Neural cell (in vitro differentiated cells): ENCODE measurements at regions not wholly inside any gene's neighbourhood (a gene's known extent, or its start where the extent isn't known, plus 50 kb on each side); places are given as distances from the start of the nearest gene placed in this dataset.

Experiments used
- H2AFZ ChIP-seq: fragments of 200-600, 300-800 bp; sonication (generic), shearing (Covaris generic); 2 replicates; pipeline ENCODE4 v1.6.0; 2014; ENCODE audit warnings: low read depth, mild to moderate bottlenecking, antibody characterized with exemption, low read length, moderate library complexity
- H3F3A ChIP-seq: fragments of 200-600 bp; shearing (Covaris generic); 2 replicates; pipeline ENCODE4 v1.6.1; 2016; ENCODE audit warnings: mild to moderate bottlenecking, moderate library complexity, mixed read lengths, antibody characterized with exemption, low read length; ENCODE audit not compliant: insufficient read depth, poor library complexity, severe bottlenecking
- H3K27ac ChIP-seq: fragments of 200-600, 300-800 bp; sonication (generic), shearing (Covaris generic); 2 replicates; pipeline ENCODE4 v1.5.1; 2014; ENCODE audit warnings: mild to moderate bottlenecking, low read length, moderate library complexity
- H3K27me3 ChIP-seq: fragments of 300-800, 200-600 bp; sonication (generic), shearing (Covaris generic); 2 replicates; pipeline ENCODE4 v1.6.0; 2014; ENCODE audit warnings: mild to moderate bottlenecking, low read depth, low read length, moderate library complexity; ENCODE audit not compliant: insufficient read depth
- H3K36me3 ChIP-seq: fragments of 300-800, 200-600 bp; sonication (generic), shearing (Covaris generic); 2 replicates; pipeline ENCODE4 v1.5.1; 2014; ENCODE audit warnings: mild to moderate bottlenecking, antibody characterized with exemption, low read length, moderate library complexity; ENCODE audit not compliant: insufficient read depth
- H3K4me2 ChIP-seq: fragments of 300-800, 200-600 bp; sonication (generic), shearing (Covaris generic); 2 replicates; pipeline ENCODE4 v1.6.0; 2014; ENCODE audit warnings: mild to moderate bottlenecking, low read length
- H3K4me3 ChIP-seq: fragments of 300-800, 200-600 bp; sonication (generic), shearing (Covaris generic); 2 replicates; pipeline ENCODE4 v1.5.1; 2014; ENCODE audit warnings: mild to moderate bottlenecking, low read length, moderate library complexity
- H3K79me2 ChIP-seq: fragments of 200-600 bp; shearing (Covaris generic); replicated peaks from 2 replicates; pipeline ENCODE4 v1.6.0; 2014; ENCODE audit warnings: mild to moderate bottlenecking, low read length, moderate library complexity; ENCODE audit not compliant: insufficient read depth
- H3K9ac ChIP-seq: fragments of 300-800, 200-600 bp; sonication (generic), shearing (Covaris generic); 2 replicates; pipeline ENCODE4 v1.6.1; 2016; ENCODE audit warnings: mild to moderate bottlenecking, low read length, mixed read lengths
- H3K9me2 ChIP-seq: fragments of 200-600 bp; shearing (Covaris generic); 2 replicates; pipeline ENCODE4 v1.6.1; 2016; ENCODE audit warnings: mild to moderate bottlenecking, low read length, mixed read lengths; ENCODE audit not compliant: insufficient read depth
- H3K9me3 ChIP-seq: fragments of 200-600, 300-800 bp; sonication (generic), shearing (Covaris generic); 2 replicates; pipeline ENCODE4 v1.6.1; 2016; ENCODE audit warnings: mild to moderate bottlenecking, mixed run types, low read length, moderate library complexity, mixed read lengths
- H4K20me1 ChIP-seq: fragments of 200-600 bp; shearing (Covaris generic); 2 replicates; pipeline ENCODE4 v1.6.1; 2016; ENCODE audit warnings: mild to moderate bottlenecking, mixed run types; ENCODE audit not compliant: insufficient read depth
- CTCF ChIP-seq: fragments of 450-650 bp; IDR thresholded peaks from 2 replicates; pipeline ENCODE4 v1.5.1; 2014; ENCODE audit warnings: antibody characterized with exemption, mild to moderate bottlenecking, moderate library complexity; ENCODE audit not compliant: poor library complexity, severe bottlenecking
- EP300 ChIP-seq: fragments of 450-650 bp; conservative IDR thresholded peaks from 2 replicates; pipeline ENCODE4 v1.6.1; 2014; ENCODE audit warnings: antibody characterized with exemption, mild to moderate bottlenecking, moderate library complexity; ENCODE audit not compliant: poor library complexity, severe bottlenecking
- EZH2 ChIP-seq: fragments of 200-600, 300-800 bp; shearing (Covaris generic), sonication (generic); IDR thresholded peaks from 2 replicates; pipeline ENCODE4 v1.6.1; 2014; ENCODE audit warnings: antibody characterized with exemption, low read length, borderline replicate concordance, mild to moderate bottlenecking; ENCODE audit not compliant: insufficient read depth, poor library complexity, severe bottlenecking
- MXI1 ChIP-seq: fragments of 450-650 bp; conservative IDR thresholded peaks from 2 replicates; pipeline ENCODE4 v1.6.1; 2014; ENCODE audit warnings: antibody characterized with exemption, mild to moderate bottlenecking; ENCODE audit not compliant: poor library complexity, severe bottlenecking
- POLR2AphosphoS5 ChIP-seq: IDR thresholded peaks from 2 replicates; pipeline ENCODE4 v1.6.1; 2012
- RAD21 ChIP-seq: fragments of 450-650 bp; conservative IDR thresholded peaks from 2 replicates; pipeline ENCODE4 v1.6.1; 2014; ENCODE audit warnings: antibody characterized with exemption, mild to moderate bottlenecking, moderate library complexity
- REST ChIP-seq: IDR thresholded peaks from 2 replicates; pipeline ENCODE4 v1.6.1; 2012; ENCODE audit warnings: borderline replicate concordance
- SMC3 ChIP-seq: fragments of 450-650 bp; conservative IDR thresholded peaks from 2 replicates; pipeline ENCODE4 v1.6.1; 2014; ENCODE audit warnings: antibody characterized with exemption, mild to moderate bottlenecking, moderate library complexity; ENCODE audit not compliant: poor library complexity
- TAF1 ChIP-seq: IDR thresholded peaks from 2 replicates; pipeline ENCODE4 v1.6.1; 2012; ENCODE audit warnings: low read depth

GRCh38 chr7:89943525-89944050 lies 210.7 kb upstream of the STEAP1 start:
- Histone ChIP-seq H3F3A (no peaks in the 10 kb centered on the region), H3K36me3 (no peaks in the 10 kb centered on the region), H3K27ac (no peak overlapping the region), H3K4me2 (no peak overlapping the region), H3K4me3 (no peak overlapping the region), H3K9ac (no peak overlapping the region), H3K9me2 (no peaks in the 10 kb centered on the region), H4K20me1 (no peaks in the 10 kb centered on the region), H3K79me2 (no peaks in the 10 kb centered on the region), H3K9me3 (no peaks in the 10 kb centered on the region), H3K27me3 (no peaks in the 10 kb centered on the region), H2AFZ (no peak overlapping the region)
- TF ChIP-seq TAF1 (no peak), EZH2 (no peak), POLR2AphosphoS5 (no peak), SMC3 (no peak), CTCF (no peak)

GRCh38 chr7:89958525-89959068 lies 195.7 kb upstream of the STEAP1 start:
- H3K9ac ChIP-seq: no peak overlapping the region
- no peak overlapping the region for H3K4me3 ChIP-seq
- TF ChIP-seq CTCF (no peak), EZH2 (no peak), RAD21 (no peak), POLR2AphosphoS5 (no peak), MXI1 (no peak)
- no peak overlapping the region for H3K27ac ChIP-seq
- H2AFZ ChIP-seq: no peak overlapping the region
- no peaks in the 10 kb centered on the region for H3K36me3 ChIP-seq
- H3K4me2 ChIP-seq: no peak overlapping the region
- no peaks in the 10 kb centered on the region for H3K9me3 ChIP-seq
- H3K79me2 ChIP-seq: no peaks in the 10 kb centered on the region
- no peaks in the 10 kb centered on the region for H3K27me3 ChIP-seq
- no peaks in the 10 kb centered on the region for H4K20me1 ChIP-seq
- no peaks in the 10 kb centered on the region for H3K9me2 ChIP-seq
- no peaks in the 10 kb centered on the region for H3F3A ChIP-seq

GRCh38 chr7:89966067-89966664 lies 188.1 kb upstream of the STEAP1 start:
- TF ChIP-seq EP300 (peak; percentile 50), POLR2AphosphoS5 (no peak), REST (peak; percentile 15)
- H3K9me3 ChIP-seq: no peaks in the 10 kb centered on the region
- H4K20me1 ChIP-seq: no peaks in the 10 kb centered on the region
- no peaks in the 10 kb centered on the region for H3K36me3 ChIP-seq
- H3K9ac ChIP-seq: no peak overlapping the region
- no peaks in the 10 kb centered on the region for H3K27me3 ChIP-seq
- H3K27ac ChIP-seq: peak overlapping the region; percentile 8
- H3K79me2 ChIP-seq: no peaks in the 10 kb centered on the region
- no peak overlapping the region for H3K4me2 ChIP-seq
- H3F3A ChIP-seq: no peaks in the 10 kb centered on the region
- no peak overlapping the region for H3K4me3 ChIP-seq
- H2AFZ ChIP-seq: no peak overlapping the region
- no peaks in the 10 kb centered on the region for H3K9me2 ChIP-seq
